HepG2 (cell line): ENCODE measurements at regions not wholly inside any gene's neighbourhood (a gene's known extent, or its start where the extent isn't known, plus 50 kb on each side); places are given as distances from the start of the nearest gene placed in this dataset.

ENCODE experiments used
- ATAC-seq: fragments of 200-7000 bp; cut with Tn5 transposase; 3 replicates; pipeline ENCODE4 v1.9.1; 2020; ENCODE audit warnings: mild to moderate bottlenecking, moderate library complexity
- BruUV-seq: library from RNA; stranded (reverse); fragments of 400-500 nt; replicated peaks from 2 replicates; lab custom pipeline; 2021; lab: Mats Ljungman, UMichigan
- CTCF ChIA-PET: fragments of 300-600 bp; formaldehyde crosslinking; extraction: SDS; loops from one replicate; lab custom pipeline; 2021; ENCODE audit warnings: low total read pairs, inconsistent platforms, low intra/inter-chr PET ratio; lab: Yijun Ruan, JAX
- POLR2A ChIA-PET: fragments of 350-600 bp; sonication (Branson Sonifier 250); formaldehyde crosslinking; loops from one replicate; lab custom pipeline; 2020; ENCODE audit warnings: antibody characterized with exemption, inconsistent platforms; lab: Yijun Ruan, JAX
- DNase-seq: peaks from one replicate; pipeline ENCODE4 v3.0.0-alpha.2; 2015; ENCODE audit warnings: low spot score
- FAIRE-seq: peaks from 3 replicates; lab custom pipeline; 2011; peaks lifted over from hg19 to GRCh38; lab: Jason Lieb, UNC
- H2AFZ ChIP-seq: one replicate; pipeline ENCODE4 v1.6.1; 2011; ENCODE audit warnings: low read length, inconsistent platforms
- H3K27ac ChIP-seq: fragments of 300-600 bp; 3 replicates; pipeline ENCODE4 v1.8.0; 2011; ENCODE audit warnings: mixed run types, mild to moderate bottlenecking, mixed read lengths, low read length, inconsistent platforms; ENCODE audit not compliant: insufficient read depth; ENCODE audit errors: extremely low read length
- H3K27me3 ChIP-seq, 2 experiments: fragments of 200-600 bp in 1 of 2; 2 replicates in 1 of 2; 3 replicates in 1 of 2; pipeline versions ENCODE4 v1.6.0 to v1.8.0; 2011; ENCODE audit warnings: low read length in 2 of 2, mild to moderate bottlenecking in 2 of 2, moderate library complexity in 2 of 2, inconsistent platforms in 1 of 2; ENCODE audit not compliant: insufficient read depth in 2 of 2, control insufficient read depth in 1 of 2
- H3K36me3 ChIP-seq, 2 experiments: fragments of 200-600 bp in 1 of 2; replicated peaks in 1 of 2; 2 replicates in 1 of 2; 3 replicates in 1 of 2; pipeline versions ENCODE4 v1.5.1 to v1.8.0; 2011; ENCODE audit warnings: low read length in 2 of 2, inconsistent platforms in 1 of 2; ENCODE audit not compliant: insufficient read depth in 2 of 2, control insufficient read depth in 1 of 2
- H3K4me1 ChIP-seq: 2 replicates; pipeline ENCODE4 v1.5.1; 2012; ENCODE audit warnings: low read length, inconsistent platforms; ENCODE audit not compliant: insufficient read depth
- H3K4me2 ChIP-seq: 2 replicates; pipeline ENCODE4 v1.6.0; 2011; ENCODE audit warnings: low read depth, low read length, inconsistent platforms
- H3K4me3 ChIP-seq, 3 experiments: fragments of 200-600 bp in 1 of 3; sonication (generic), shearing (Covaris generic) in 1 of 3; replicated peaks in 1 of 3; 2 replicates each; pipeline ENCODE4 v1.5.1; 2011 to 2016; ENCODE audit warnings: low read length in 3 of 3, inconsistent platforms in 2 of 3, low read depth in 2 of 3, mild to moderate bottlenecking in 2 of 3, control low read depth in 1 of 3, mixed read lengths in 1 of 3; ENCODE audit not compliant: insufficient read depth in 1 of 3
- H3K79me2 ChIP-seq: one replicate; pipeline ENCODE4 v1.6.1; 2011; ENCODE audit warnings: low read length, inconsistent platforms; ENCODE audit not compliant: insufficient read depth
- H3K9ac ChIP-seq: 2 replicates; pipeline ENCODE4 v1.6.0; 2011; ENCODE audit warnings: mild to moderate bottlenecking, low read depth, low read length, inconsistent platforms; ENCODE audit not compliant: insufficient read depth
- H3K9me3 ChIP-seq: 2 replicates; pipeline ENCODE4 v1.5.1; 2012; ENCODE audit warnings: mild to moderate bottlenecking, low read length
- H4K20me1 ChIP-seq: 2 replicates; pipeline ENCODE4 v1.6.0; 2011; ENCODE audit warnings: inconsistent platforms, mild to moderate bottlenecking, low read length, moderate library complexity; ENCODE audit not compliant: insufficient read depth
- ATF7 ChIP-seq, 2 experiments: fragments of 450-650 bp in 1 of 2; sonication (generic) in 1 of 2; formaldehyde crosslinking in 1 of 2; IDR thresholded peaks; 2 replicates each; pipeline versions ENCODE4 v1.4.0 to v1.6.1; 2016 to 2020; ENCODE audit warnings: antibody characterized with exemption in 1 of 2, mild to moderate bottlenecking in 1 of 2, missing genetic modification reagents in 1 of 2
- FOXK1 ChIP-seq: sonication (generic); formaldehyde crosslinking; IDR thresholded peaks from 2 replicates; pipeline ENCODE4 v1.4.0; 2020; ENCODE audit warnings: low read depth, missing genetic modification reagents, borderline replicate concordance
- HDAC2 ChIP-seq: sonication (generic); formaldehyde crosslinking; IDR thresholded peaks from 2 replicates; pipeline ENCODE4 v1.4.0; 2020; ENCODE audit warnings: missing genetic modification reagents
- MZF1 ChIP-seq: sonication (generic); formaldehyde crosslinking; IDR thresholded peaks from 2 replicates; pipeline ENCODE4 v1.8.1; 2023; ENCODE audit warnings: mild to moderate bottlenecking, missing genetic modification reagents, borderline replicate concordance
- NR2F1 ChIP-seq, 2 experiments: fragments of 450-650 bp in 1 of 2; formaldehyde crosslinking in 1 of 2; IDR thresholded peaks; 2 replicates each; pipeline versions ENCODE4 v1.5.0 to v1.6.1; 2016 to 2020; ENCODE audit warnings: mild to moderate bottlenecking in 1 of 2, missing compliant biosample characterization in 1 of 2, missing genetic modification reagents in 1 of 2, moderate library complexity in 1 of 2
- RFXAP ChIP-seq: sonication (generic); formaldehyde crosslinking; IDR thresholded peaks from 2 replicates; pipeline ENCODE4 v1.4.0; 2020; ENCODE audit warnings: missing genetic modification reagents, borderline replicate concordance
- ZNF547 ChIP-seq: sonication (generic); formaldehyde crosslinking; IDR thresholded peaks from 2 replicates; pipeline ENCODE4 v1.5.1; 2020; ENCODE audit warnings: mild to moderate bottlenecking, missing genetic modification reagents
- ZNF607 ChIP-seq: sonication (generic); formaldehyde crosslinking; IDR thresholded peaks from 2 replicates; pipeline ENCODE4 v1.5.1; 2020; ENCODE audit warnings: missing genetic modification reagents, mild to moderate bottlenecking, borderline replicate concordance
- ZSCAN12 ChIP-seq: sonication (generic); formaldehyde crosslinking; IDR thresholded peaks from 2 replicates; pipeline ENCODE4 v1.9.0; 2021; ENCODE audit warnings: mild to moderate bottlenecking, missing genetic modification reagents
- WGBS: methylation state at CpG from one replicate; pipeline ENCODE4 v1.1.6; 2017; ENCODE audit warnings: low lambda C conversion rate; 5-methylcytosine and 5-hydroxymethylcytosine counted together
- in situ Hi-C: cut with HindIII; loops from 2 replicates; pipeline ENCODE4 v1.10.0; 2017; ENCODE audit warnings: low pct_unique_long_range_greater_than_20kb; ENCODE audit not compliant: extremely low pct_ligation_motif_present
- intact Hi-C: fragments of 100-400 bp; cut with micrococcal nuclease; formaldehyde crosslinking; loops from one replicate; pipeline ENCODE4 v1.10.0; 2022; ENCODE audit not compliant: unreplicated experiment
- TF ChIP-seq, protein P1 (sequence below): sonication (generic); formaldehyde crosslinking; IDR thresholded peaks from 2 replicates; pipeline ENCODE4 v1.4.0; 2020; ENCODE audit warnings: missing genetic modification reagents
- TF ChIP-seq, protein P2 (sequence below), 2 experiments: sonication (generic) in 1 of 2; formaldehyde crosslinking in 1 of 2; IDR thresholded peaks; 2 replicates each; pipeline versions ENCODE4 v1.4.0 to v1.6.1; 2016 to 2020; ENCODE audit warnings: borderline replicate concordance in 1 of 2, low read depth in 1 of 2, mild to moderate bottlenecking in 1 of 2, missing genetic modification reagents in 1 of 2
- TF ChIP-seq, protein P3 (sequence below): sonication (generic); formaldehyde crosslinking; IDR thresholded peaks from 2 replicates; pipeline ENCODE4 v1.5.0; 2020; ENCODE audit warnings: mild to moderate bottlenecking, missing genetic modification reagents
- TF ChIP-seq, protein P4 (sequence below): sonication (generic); formaldehyde crosslinking; IDR thresholded peaks from 2 replicates; pipeline ENCODE4 v1.4.0; 2020; ENCODE audit warnings: missing genetic modification reagents

DNA sequence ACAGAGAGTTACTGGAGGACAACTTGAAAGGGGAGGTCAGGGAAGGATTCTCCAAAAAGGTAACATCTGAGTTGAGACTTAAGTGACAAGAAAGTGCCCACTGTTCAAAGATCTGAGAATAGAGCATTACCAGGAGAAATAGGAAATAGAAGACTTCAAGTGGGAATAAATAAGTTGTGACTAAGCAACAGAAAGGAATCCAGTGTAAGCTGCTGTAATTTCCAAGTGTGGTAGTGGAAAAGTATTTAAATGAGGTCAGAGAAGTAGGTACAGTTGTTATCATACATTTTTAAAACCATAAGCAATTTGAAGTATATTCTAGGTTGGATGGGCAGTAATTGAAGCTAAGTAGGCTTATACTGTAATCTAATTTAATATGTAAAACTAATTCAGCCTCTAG is 211.9 kb downstream of the FBXO8 start (continued):
- TF ChIP-seq ZNF547 (CRISPR knock-in tag) (no peak), FOXK1 (CRISPR knock-in tag) (no peak), RFXAP (no peak)
- TF ChIP-seq, protein P1, sequence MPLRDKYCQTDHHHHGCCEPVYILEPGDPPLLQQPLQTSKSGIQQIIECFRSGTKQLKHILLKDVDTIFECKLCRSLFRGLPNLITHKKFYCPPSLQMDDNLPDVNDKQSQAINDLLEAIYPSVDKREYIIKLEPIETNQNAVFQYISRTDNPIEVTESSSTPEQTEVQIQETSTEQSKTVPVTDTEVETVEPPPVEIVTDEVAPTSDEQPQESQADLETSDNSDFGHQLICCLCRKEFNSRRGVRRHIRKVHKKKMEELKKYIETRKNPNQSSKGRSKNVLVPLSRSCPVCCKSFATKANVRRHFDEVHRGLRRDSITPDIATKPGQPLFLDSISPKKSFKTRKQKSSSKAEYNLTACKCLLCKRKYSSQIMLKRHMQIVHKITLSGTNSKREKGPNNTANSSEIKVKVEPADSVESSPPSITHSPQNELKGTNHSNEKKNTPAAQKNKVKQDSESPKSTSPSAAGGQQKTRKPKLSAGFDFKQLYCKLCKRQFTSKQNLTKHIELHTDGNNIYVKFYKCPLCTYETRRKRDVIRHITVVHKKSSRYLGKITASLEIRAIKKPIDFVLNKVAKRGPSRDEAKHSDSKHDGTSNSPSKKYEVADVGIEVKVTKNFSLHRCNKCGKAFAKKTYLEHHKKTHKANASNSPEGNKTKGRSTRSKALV (CRISPR knock-in tag): no peak
- TF ChIP-seq, protein P2, sequence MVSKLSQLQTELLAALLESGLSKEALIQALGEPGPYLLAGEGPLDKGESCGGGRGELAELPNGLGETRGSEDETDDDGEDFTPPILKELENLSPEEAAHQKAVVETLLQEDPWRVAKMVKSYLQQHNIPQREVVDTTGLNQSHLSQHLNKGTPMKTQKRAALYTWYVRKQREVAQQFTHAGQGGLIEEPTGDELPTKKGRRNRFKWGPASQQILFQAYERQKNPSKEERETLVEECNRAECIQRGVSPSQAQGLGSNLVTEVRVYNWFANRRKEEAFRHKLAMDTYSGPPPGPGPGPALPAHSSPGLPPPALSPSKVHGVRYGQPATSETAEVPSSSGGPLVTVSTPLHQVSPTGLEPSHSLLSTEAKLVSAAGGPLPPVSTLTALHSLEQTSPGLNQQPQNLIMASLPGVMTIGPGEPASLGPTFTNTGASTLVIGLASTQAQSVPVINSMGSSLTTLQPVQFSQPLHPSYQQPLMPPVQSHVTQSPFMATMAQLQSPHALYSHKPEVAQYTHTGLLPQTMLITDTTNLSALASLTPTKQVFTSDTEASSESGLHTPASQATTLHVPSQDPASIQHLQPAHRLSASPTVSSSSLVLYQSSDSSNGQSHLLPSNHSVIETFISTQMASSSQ (IDR thresholded peaks at IDR 0.05; ENCODE audit: low read depth): no peak
- TF ChIP-seq, protein P2 (CRISPR knock-in tag; IDR thresholded peaks at IDR 0.05; ENCODE audit: borderline replicate concordance): no peak

DNA sequence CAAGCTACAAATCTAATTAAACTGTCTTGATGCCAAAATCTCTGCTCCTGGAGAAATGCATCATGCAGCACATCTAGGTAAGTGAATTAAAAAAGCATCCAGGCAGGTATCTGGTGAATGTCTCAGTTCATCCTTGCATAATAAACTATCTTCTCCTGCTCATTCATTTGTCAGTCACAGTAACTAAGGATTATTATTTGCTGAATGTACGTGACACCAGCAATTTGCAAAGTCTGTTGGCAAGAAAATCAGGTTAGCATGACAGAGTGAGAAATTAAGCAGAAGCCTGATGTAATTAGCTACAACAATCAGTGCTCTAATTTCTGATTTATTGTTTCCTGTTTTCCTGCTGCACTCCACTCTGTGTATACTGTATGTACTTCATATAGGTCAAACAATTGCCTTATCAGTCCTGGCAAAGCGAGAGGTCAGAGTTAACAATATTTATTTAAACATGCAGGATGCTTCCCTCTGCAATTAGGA is 213.6 kb downstream of the FBXO8 start:
- Histone ChIP-seq H3K27ac (no peak overlapping the region), H3K9ac (no peak overlapping the region), H3K27me3 (no peaks in the 10 kb centered on the region), H4K20me1 (no peaks in the 10 kb centered on the region), H3K4me3 (no peak overlapping the region), H3K36me3 (no peaks in the 10 kb centered on the region), H2AFZ (no peak overlapping the region), H3K4me2 (no peak overlapping the region), H3K9me3 (no peaks in the 10 kb centered on the region), H3K4me1 (no peaks in the 10 kb centered on the region), H3K79me2 (no peaks in the 10 kb centered on the region)
- ATAC-seq (no peak), DNase-seq (no peak), FAIRE-seq (no peak)
- intact Hi-C loops (no loop called here), in situ Hi-C loops (no loop called here)
- POLR2A ChIA-PET: no interaction called here
- WGBS: 3% methylated on average over 2 of the region's 2 CpGs
- no TSS peak for BruUV-seq
- CTCF ChIA-PET: no interaction called here
- no peak for TF ChIP-seq ZNF607 (CRISPR knock-in tag)
- TF ChIP-seq ATF7 (IDR thresholded peaks at IDR 0.05): no peak
- no peak for TF ChIP-seq ATF7 (CRISPR knock-in tag; IDR thresholded peaks at IDR 0.05)
- TF ChIP-seq ZSCAN12 (CRISPR knock-in tag): no peak
- TF ChIP-seq, protein P3, sequence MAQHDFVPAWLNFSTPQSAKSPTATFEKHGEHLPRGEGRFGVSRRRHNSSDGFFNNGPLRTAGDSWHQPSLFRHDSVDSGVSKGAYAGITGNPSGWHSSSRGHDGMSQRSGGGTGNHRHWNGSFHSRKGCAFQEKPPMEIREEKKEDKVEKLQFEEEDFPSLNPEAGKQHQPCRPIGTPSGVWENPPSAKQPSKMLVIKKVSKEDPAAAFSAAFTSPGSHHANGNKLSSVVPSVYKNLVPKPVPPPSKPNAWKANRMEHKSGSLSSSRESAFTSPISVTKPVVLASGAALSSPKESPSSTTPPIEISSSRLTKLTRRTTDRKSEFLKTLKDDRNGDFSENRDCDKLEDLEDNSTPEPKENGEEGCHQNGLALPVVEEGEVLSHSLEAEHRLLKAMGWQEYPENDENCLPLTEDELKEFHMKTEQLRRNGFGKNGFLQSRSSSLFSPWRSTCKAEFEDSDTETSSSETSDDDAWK (CRISPR knock-in tag): no peak
- no peak for TF ChIP-seq NR2F1 (CRISPR knock-in tag; IDR thresholded peaks at IDR 0.05)
- no peak for TF ChIP-seq MZF1
- no peak for TF ChIP-seq HDAC2 (CRISPR knock-in tag)
- TF ChIP-seq, protein P4, sequence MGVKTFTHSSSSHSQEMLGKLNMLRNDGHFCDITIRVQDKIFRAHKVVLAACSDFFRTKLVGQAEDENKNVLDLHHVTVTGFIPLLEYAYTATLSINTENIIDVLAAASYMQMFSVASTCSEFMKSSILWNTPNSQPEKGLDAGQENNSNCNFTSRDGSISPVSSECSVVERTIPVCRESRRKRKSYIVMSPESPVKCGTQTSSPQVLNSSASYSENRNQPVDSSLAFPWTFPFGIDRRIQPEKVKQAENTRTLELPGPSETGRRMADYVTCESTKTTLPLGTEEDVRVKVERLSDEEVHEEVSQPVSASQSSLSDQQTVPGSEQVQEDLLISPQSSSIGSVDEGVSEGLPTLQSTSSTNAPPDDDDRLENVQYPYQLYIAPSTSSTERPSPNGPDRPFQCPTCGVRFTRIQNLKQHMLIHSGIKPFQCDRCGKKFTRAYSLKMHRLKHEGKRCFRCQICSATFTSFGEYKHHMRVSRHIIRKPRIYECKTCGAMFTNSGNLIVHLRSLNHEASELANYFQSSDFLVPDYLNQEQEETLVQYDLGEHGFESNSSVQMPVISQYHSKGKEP: no peak
